ENCODE measurements at regions not wholly inside any gene's neighbourhood (a gene's known extent, or its start where the extent isn't known, plus 50 kb on each side); places are given as distances from the start of the nearest gene placed in this dataset.

DNA sequence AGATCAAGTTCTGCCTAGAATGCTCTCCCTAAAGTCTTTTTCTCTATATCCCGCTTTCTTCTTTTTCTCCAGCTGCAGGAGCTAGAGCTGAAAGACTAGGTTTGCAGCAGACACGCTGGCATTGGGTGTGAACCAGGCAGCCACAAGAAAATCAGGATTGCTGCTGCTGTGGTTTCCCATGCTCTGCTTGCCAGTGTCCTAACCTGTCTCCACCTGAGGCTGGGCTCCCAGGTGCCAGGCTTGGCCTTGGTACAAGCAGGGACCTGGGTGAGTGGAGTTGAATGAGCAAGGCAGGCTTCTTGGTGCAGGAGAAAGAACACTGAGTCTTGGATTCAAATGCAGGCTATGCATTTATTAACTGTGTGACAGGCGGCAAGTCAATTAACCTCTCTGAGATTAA lies 440.3 kb upstream of the MAF start:
- H3K9me3 ChIP-seq (replicated peaks in 1 of 3), result no peaks in the 10 kb centered on the region
- intact Hi-C loops (cut with DNase I), result no loop called here
- H3K27ac ChIP-seq, result no peak overlapping the region
- no peaks in the 10 kb centered on the region for H3K36me3 ChIP-seq (replicated peaks in 1 of 2)
- H3K4me1 ChIP-seq (replicated peaks in 1 of 2), result no peaks in the 10 kb centered on the region
- TF ChIP-seq POLR2A (IDR thresholded peaks at IDR 0.05), result no peak
- TF ChIP-seq, protein P1, sequence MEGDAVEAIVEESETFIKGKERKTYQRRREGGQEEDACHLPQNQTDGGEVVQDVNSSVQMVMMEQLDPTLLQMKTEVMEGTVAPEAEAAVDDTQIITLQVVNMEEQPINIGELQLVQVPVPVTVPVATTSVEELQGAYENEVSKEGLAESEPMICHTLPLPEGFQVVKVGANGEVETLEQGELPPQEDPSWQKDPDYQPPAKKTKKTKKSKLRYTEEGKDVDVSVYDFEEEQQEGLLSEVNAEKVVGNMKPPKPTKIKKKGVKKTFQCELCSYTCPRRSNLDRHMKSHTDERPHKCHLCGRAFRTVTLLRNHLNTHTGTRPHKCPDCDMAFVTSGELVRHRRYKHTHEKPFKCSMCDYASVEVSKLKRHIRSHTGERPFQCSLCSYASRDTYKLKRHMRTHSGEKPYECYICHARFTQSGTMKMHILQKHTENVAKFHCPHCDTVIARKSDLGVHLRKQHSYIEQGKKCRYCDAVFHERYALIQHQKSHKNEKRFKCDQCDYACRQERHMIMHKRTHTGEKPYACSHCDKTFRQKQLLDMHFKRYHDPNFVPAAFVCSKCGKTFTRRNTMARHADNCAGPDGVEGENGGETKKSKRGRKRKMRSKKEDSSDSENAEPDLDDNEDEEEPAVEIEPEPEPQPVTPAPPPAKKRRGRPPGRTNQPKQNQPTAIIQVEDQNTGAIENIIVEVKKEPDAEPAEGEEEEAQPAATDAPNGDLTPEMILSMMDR (IDR thresholded peaks at IDR 0.05), result no peak
- H3K4me3 ChIP-seq, result no peak overlapping the region
- 76 to 90% (median 81%) methylated on average over 3 of the region's 3 CpGs for WGBS, 4 donors
- H3K27me3 ChIP-seq, result no peaks in the 10 kb centered on the region
- DNase-seq, result no peak

DNA sequence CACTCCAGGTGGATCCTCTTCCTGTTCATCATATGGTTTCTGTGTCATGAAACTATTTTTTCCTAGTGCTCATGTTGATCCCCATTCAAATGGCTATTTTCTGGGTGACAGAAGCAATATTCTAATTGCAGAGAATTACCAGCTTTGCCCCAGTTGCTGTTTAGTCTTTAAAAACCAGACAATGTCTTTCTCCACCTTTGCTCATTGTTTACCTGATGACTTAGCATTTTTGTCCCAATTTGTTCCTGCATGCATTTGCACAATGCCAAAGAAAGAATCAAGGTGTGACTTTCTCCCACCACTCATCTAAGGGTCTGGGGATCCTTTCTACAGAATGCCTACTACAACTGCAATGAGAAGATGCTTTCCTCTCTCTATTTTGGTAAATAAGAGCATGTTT lies 439.9 kb upstream of the MAF start:
- Histone ChIP-seq H3K9me3 (replicated peaks in 1 of 3) (no peaks in the 10 kb centered on the region), H3K27me3 (no peaks in the 10 kb centered on the region), H3K4me1 (replicated peaks in 1 of 2) (no peaks in the 10 kb centered on the region), H3K4me3 (no peak overlapping the region), H3K36me3 (replicated peaks in 1 of 2) (no peaks in the 10 kb centered on the region), H3K27ac (no peak overlapping the region)
- no peak for TF ChIP-seq POLR2A (IDR thresholded peaks at IDR 0.05)
- TF ChIP-seq, protein P1 (IDR thresholded peaks at IDR 0.05), result no peak
- DNase-seq, result no peak
- intact Hi-C loops (cut with DNase I), result no loop called here

- H3K9me3 ChIP-seq (replicated peaks in 1 of 3), result no peaks in the 10 kb centered on the region
- intact Hi-C loops (cut with DNase I), result no loop called here
- DNase-seq, result no peak
- no peak overlapping the region for H3K4me3 ChIP-seq
- WGBS, 4 donors, result 79 to 85% (median 80%) methylated on average over 2 of the region's 2 CpGs
- TF ChIP-seq, protein P1 (IDR thresholded peaks at IDR 0.05), result no peak
- no peaks in the 10 kb centered on the region for H3K27me3 ChIP-seq
- H3K27ac ChIP-seq, result no peak overlapping the region
- no peaks in the 10 kb centered on the region for H3K36me3 ChIP-seq (replicated peaks in 1 of 2)
- no peaks in the 10 kb centered on the region for H3K4me1 ChIP-seq (replicated peaks in 1 of 2)
These were observed 439.2 kb upstream of the MAF start for GRCh38 chr16:80039777-80040176.

DNA sequence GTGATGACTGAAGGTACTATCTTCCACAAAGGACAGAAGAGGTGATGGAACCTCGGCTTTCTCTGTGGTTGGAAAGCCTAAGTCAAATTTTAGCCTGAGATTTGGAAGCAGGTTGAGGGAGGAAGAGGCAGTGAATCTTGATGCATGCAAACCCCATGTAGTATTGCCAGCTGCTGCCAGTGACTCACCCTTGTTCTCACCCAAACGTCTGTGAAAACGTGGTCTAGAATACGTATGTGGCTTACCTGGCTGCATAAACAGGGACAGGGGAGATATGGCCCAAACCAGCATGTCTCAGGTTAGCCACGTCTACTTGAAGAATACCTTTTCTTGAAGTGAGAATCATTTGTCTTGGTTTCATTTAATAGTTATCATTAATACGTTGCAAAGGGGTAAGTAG lies 438.0 kb upstream of the MAF start:
- H3K27me3 ChIP-seq, result no peaks in the 10 kb centered on the region
- H3K4me3 ChIP-seq, result no peak overlapping the region
- TF ChIP-seq, protein P1 (IDR thresholded peaks at IDR 0.05), result no peak
- TF ChIP-seq POLR2A (IDR thresholded peaks at IDR 0.05), result no peak
- no peaks in the 10 kb centered on the region for H3K36me3 ChIP-seq (replicated peaks in 1 of 2)
- H3K27ac ChIP-seq, result no peak overlapping the region
- intact Hi-C loops (cut with DNase I), result no loop called here
- 71 to 75% (median 71%) methylated on average over 6 of the region's 6 CpGs for WGBS, 4 donors
- no peak for DNase-seq
- H3K4me1 ChIP-seq (replicated peaks in 1 of 2), result no peaks in the 10 kb centered on the region
- no peaks in the 10 kb centered on the region for H3K9me3 ChIP-seq (replicated peaks in 1 of 3)
